ENCODE measurements at regions not wholly inside any gene's neighbourhood (a gene's known extent, or its start where the extent isn't known, plus 50 kb on each side); places are given as distances from the start of the nearest gene placed in this dataset.

DNA sequence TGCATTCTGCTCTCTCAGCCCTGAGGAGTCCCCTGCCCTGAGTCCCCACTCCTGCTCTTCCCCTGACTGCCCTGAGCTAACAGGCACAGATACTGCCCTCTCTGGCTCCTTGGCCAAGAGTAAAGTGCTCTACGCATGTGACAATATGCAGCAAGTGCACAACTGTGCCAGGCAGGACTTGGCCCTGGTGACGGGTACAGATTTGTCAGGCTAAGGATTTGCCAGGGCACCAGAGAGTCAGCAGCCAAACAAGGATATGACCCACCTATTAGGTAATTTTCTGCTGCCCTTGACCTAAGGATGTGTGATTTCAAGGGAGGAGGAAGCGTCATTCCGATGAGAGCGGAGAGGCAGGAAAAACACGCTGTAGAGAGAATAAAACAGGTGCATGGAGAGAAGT is 339.0 kb downstream of the PTPRU start:
- TF ChIP-seq SUZ12 (IDR thresholded peaks at IDR 0.05) (no peak), FOXK2 (IDR thresholded peaks at IDR 0.05) (no peak), ARNT (IDR thresholded peaks at IDR 0.05) (no peak), CTBP1 (IDR thresholded peaks at IDR 0.05; ENCODE audit: borderline replicate concordance) (no peak), SP1 (IDR thresholded peaks at IDR 0.05) (no peak), NFRKB (IDR thresholded peaks at IDR 0.05) (no peak), LEF1 (IDR thresholded peaks at IDR 0.05; ENCODE audit: borderline replicate concordance) (no peak), BHLHE40 (IDR thresholded peaks at IDR 0.05; ENCODE audit: borderline replicate concordance) (no peak), ELF4 (IDR thresholded peaks at IDR 0.05) (no peak)
- TF ChIP-seq, protein P1, sequence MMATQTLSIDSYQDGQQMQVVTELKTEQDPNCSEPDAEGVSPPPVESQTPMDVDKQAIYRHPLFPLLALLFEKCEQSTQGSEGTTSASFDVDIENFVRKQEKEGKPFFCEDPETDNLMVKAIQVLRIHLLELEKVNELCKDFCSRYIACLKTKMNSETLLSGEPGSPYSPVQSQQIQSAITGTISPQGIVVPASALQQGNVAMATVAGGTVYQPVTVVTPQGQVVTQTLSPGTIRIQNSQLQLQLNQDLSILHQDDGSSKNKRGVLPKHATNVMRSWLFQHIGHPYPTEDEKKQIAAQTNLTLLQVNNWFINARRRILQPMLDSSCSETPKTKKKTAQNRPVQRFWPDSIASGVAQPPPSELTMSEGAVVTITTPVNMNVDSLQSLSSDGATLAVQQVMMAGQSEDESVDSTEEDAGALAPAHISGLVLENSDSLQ (IDR thresholded peaks at IDR 0.05): no peak
